ENCODE measurements at regions not wholly inside any gene's neighbourhood (a gene's known extent, or its start where the extent isn't known, plus 50 kb on each side); places are given as distances from the start of the nearest gene placed in this dataset.
"Not testable (repeated sequence)": the region's sequence is repeated elsewhere in the genome, so short reads cannot be mapped to it uniquely, and the experiment has no call there.

DNA sequence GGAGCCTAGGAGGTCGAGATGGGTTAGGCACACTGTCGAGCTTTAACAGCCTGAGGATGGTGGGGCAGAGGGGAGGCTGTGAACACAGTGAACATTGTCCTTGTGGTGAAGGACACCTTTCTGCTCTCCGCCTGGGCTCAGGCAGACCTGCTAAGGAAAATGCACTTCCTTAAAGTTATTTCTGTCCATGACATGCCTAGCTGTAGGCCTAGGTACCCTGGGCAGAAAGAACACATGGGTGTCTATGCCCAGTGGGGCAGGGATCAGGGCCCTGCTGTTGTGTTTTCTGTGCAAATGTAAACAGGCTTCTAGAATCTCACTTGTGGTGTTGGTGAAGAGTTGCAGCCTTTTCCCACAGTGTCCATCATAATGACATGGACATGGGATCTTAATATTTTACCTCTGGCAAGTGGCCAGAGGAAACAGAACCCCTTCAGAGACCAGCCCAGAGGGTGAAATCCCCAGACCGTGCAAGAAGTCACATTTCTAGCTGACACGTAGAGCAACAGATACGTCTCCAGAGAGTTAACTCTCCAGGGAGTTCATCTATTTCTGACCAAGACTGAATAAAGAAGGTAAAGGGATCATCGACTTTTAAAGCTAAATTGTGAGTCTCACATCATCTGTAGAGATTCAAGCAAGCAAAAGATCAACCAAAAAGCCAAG lies 79.2 kb downstream of the C9orf152 start:
- no peak for DNase-seq

DNA sequence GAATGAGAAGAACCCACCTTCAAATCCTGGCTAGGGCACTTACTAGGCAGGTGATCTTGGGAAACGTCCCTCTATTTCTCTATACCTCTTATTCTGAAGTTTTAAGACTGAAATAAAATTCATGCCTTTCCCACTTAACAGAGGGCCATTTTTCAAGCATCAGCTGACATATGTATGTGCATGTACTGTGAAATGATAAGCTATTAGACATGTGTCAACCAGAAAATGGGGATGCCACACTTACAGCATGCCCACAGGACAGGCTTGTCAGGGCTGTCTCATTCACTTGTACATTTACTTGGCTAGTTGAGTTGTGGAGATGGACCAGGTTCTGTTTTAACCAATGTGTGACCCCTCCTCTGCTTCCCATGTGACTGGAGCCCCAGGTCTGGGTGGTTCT lies 78.5 kb downstream of the C9orf152 start:
- DNase-seq, result no peak

DNA sequence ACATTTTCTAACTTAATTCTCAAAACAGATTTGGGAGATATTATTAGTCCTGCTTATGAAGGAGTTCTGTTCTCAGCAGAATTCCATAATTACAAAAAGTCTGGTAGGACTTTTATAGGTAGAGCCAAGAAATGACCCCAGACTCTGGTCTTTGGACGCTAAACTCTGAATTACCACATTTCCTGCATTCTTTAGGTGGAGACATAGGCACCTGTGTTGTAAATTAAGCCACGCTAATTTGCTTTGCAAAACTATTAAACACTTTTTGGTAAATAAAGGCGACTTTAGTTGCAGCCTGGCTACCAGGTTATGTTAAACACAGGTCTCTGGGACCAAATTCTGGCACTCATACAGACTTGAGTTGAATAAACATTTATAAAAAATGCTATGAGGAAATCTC lies 77.7 kb downstream of the C9orf152 start:
- DNase-seq, result no peak

DNA sequence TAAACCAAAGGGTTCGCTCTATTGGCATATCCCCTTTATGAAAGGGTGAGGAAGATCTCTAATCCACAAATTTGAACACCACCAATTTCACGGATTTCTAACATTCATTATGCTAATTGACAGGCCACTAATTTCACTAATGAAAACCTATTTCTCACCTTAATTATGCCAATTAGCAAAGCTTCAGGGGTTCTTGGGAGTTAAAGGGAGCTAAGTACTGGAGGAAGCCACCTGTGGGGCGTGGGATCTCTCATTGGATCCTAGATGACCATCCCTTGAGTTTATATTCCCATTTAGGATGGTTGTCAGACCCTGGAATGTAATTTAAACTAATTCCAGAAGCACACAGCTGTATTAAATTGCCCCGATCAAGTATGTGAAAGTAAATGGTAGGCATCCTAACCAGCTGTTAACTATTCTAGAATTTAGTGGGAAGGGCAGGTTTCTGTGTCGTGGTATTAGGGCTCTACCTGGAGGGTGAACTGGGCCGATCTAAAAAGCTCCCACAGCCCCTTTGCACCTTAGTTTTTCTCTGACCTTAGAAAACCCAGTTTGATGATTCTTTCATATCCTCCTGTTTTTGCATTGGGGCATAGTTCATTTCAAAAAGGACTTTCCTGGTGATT lies 77.1 kb downstream of the C9orf152 start:
- DNase-seq, result no peak

DNA sequence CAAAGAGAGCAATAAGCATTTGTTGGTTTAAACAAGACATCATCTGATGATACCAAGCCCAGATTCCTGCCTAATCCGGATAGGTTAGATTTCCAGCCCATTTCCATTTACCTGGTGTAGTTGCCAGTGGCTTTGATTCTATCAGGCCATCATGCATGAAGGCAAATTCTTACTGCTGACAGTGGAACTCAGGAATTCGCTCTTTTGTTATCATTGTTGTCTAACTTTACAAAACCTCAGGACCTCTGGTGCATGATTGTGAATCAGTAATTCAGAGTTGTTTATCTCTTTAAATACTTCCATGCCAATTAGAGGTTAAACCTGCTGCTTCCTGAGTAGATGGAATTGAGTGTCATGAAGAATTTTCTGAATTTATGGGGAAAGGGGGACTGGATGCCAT lies 76.5 kb downstream of the C9orf152 start:
- DNase-seq, result no peak

DNA sequence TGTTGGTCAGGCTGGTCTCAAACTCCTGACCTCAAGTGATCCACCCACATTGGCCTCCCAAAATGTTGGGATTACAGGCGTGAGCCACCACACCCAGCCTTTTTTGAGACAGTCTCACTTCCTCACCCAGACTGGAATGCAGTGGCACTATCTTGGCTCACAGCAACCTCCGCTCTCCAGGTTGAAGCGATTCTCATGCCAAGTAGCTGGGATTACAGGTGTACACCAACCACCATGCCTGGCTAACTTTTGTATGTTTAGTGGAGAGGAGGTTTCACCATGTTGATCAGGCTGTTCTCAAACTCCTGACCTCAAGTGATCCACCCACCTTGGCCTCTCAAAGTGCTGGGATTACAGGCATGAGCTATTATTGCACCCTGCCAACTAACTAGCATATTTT lies 75.4 kb downstream of the C9orf152 start:
- DNase-seq, result not testable (repeated sequence)

DNA sequence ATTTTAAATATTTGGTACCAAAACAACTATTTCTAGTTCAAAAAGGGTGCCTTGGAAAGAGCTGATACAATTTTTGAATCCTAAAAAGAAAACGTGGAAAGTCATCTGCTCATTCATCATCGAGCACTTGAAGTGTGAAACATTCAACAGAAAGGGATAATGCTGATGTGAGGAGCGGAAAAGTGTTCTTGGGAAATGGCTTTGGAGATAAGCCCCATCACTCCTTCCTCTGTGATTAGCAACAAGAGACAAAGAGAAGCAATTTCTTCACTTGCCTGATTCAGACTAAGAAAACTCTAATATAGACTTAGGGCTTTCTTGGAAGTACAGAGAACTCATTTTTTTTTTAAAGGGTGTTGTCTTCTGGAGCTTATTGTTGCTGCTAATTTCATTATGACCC lies 74.9 kb downstream of the C9orf152 start:
- no peak for DNase-seq

DNA sequence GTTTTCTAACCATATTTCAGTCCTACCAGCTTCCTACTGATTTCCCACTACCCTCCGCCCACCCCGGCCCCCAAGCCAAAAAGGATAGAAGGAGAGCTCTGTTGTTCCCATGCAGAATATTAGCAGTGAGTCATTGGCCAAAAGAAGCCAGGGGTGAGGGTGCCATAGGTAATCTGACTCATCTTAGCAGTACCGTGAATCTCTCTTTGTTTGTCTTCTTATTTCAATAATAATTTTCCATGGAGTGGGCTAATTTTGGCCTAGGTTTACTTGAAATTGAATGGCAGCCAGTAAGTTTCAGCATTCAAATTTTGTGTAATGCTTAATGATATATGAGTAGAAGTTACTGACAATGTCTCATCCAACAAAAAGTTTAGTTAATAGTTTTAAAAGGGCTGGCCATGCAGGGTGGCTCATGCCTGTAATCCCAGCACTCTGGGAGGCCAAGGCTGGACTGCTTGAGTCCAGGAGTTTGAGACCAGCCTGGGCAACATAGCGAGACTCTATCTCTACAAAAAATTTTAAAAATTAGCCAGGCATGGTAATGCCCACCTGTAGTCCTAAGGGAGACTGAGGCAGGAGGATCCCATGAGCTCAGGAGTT lies 74.2 kb downstream of the C9orf152 start:
- no peak for DNase-seq

DNA sequence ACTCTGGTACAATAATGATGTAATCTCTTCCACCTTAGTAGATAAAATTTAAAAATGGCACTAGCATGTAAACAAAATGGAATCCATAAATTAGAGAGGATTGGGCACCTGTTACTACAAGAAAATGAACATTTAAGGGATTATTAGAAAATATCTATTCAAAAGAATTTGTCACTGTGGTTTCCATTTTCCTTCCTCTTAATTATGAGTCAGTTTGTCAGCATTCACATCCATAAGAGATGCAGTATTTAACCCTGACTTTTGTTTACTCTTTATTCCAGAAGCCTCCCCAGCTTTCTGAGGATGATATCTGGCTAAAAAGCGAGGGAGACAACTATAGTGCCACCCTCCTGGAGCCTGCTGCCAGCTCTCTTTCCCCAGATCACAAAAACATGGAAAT lies 72.1 kb downstream of the C9orf152 start:
- DNase-seq, result no peak

DNA sequence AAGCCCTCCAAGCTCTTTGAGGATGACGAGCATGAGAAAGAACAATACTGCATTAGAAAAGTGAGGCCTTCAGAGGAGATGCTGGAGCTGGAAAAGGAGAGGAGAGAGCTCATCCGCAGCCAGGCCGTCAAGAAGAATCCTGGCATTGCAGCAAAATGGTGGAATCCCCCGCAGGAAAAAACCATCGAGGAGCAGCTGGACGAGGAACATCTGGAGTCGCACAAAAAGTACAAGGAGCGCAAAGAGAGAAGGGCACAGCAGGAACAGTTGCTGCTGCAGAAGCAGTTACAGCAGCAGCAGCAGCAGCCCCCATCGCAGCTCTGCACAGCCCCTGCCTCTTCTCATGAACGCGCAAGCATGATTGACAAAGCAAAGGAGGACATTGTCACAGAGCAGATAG lies 71.2 kb downstream of the C9orf152 start:
- no peak for DNase-seq

DNA sequence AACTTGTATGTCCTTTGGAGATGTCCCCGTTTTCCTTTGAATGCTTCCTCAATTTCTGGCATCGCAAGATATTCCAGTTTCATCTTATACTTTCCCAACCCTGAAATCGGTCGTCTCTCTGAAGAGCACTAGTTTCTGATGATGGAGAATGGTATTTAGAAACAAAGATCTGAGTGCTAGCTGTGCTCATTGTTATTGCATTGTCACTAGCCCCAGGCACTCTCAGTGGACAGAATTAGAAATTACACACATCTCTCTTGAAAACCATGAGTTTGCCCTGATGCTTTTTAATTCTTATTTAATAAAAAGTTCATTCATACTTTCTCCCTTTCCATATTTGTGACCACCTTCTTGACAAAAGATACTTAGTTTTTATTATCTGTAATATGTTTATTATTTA lies 67.7 kb downstream of the C9orf152 start:
- DNase-seq, result no peak

DNA sequence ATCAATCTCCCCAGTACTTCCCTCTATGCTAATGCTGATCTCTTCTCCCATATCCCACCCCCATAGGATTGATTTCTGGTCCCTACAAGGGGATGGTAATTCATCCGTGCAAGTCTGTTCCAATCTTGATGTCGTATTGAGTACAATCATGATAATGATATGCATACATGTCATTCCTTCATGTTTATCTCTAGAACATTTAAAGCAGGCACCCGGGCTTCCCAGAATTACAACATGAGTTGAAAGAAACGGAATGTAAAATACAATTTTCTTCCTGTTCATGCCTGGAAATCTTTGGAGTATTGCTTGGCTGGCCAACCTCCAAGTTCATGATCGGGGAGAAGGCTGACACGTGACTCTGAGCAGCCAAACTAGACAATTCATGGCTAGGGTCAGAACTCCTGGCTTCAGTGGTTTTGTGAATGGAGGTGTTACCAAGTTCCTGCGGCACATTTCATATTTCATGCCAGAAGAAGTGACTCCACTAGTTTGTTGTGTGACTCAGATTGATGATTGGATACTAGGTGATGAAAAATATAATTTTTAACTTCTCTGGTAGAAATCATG lies 66.6 kb downstream of the C9orf152 start:
- no peak for DNase-seq

DNA sequence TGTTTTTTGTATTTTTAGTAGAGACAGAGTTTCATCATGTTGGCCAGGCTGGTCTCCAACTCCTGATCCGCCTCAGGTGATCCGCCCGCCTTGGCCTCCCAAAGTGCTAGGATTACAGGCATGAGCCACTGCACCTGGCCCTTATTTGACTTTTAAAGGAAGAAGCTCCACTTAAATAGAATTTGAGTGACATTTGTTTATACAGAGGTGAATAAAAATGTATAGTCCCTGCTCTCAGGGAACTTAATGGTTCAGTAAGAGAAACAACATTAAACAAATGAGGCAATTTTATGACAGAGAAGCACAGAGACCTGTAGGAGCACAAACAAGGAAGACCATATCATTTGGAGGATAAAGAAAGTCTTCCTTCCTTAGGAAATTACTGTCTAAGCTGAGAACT lies 65.7 kb downstream of the C9orf152 start:
- no peak for DNase-seq

DNA sequence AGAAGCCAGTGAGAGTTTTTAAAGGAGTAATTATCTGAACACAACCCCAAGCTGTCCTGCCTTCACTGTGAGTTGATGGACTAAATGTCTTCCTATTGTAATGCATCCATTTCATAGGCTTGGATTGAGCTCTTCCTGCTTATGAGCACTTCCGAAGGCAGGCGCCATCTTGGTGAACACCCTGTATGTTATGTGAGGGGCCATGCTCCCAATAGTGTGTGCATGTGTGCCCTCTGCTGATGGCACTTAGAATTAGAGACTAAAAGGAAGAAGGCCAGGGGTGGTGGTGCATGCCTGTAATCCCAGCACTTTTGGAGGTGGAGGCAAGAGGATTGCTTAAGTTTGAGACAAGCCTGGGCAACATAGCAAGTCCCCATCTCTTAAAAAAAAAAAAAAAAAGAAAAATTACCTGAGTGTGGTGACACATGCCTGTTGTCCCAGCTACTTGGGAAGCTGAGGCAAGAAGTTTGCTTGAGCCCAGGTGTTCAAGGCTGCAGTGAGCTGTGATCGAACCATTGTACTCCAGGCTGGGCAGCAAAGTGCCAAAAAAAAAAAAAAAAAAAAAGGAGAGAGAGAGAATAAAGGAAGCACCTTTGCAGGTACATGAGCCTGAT lies 65.0 kb downstream of the C9orf152 start:
- no peak for DNase-seq

DNA sequence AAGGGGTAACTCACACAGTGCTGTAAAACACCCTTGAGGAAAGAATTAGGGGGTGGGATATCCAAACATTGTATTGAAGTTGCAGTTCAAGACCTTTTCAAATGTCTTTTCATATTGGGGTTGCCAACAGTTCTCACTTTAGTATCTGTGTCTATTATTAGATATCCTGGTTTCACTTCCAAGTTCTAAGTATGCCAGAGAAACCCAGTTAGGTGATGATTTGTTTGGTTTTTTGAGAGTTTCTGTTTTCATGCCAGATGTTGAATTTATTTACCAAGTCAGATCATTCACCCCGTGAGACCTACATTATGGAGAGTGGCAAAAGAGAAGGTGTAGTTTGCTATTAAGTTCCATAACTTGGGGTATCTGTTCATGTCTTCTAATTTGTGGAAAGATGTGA lies 64.5 kb downstream of the C9orf152 start:
- no peak for DNase-seq

DNA sequence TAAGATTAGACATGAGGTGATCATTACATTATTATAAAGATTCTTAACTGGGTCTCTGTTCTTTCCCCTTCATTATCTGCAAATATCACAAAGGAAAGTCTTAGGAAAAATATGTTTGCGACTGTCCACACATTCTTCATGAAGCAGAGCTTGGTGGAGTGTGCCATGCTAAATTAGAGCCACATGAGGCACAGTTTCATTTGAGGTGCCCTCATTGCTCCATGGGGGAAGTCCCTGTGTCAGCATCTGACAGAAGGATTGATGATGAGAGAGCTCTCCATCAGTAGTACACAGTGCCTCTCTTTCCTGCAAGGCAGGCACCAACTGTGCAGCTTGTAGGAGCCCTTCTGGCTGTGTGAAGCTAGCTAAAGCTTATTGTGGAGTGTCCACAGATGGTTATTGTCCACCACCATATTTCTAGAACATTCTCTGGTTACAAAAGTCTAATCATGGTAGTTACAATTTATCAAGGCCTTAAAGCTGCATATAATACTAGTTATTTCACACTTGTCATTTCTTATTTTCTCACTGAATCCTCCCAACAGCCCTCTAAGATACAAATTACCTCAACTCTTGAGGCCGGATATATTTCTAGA lies 63.9 kb downstream of the C9orf152 start:
- DNase-seq, result no peak

DNA sequence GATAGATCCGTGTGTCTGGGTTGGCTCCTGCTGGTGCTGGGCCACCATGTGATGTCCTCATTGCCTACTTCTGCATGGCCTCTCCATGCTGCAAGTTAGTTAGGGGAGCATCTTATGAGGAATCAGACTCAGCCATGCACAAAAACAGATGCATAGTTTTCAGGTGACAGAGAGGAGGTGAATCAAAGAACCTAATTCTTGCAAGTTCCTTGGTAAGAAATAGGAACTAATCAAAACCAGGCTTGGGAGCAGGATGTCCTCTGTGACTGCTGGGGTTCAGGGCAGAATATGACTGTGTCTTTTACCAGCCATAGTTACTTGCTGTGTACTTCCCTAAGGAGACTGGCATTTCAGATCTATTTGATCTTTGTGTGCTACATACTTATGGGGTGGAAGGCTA lies 61.6 kb downstream of the C9orf152 start:
- no peak for DNase-seq

DNA sequence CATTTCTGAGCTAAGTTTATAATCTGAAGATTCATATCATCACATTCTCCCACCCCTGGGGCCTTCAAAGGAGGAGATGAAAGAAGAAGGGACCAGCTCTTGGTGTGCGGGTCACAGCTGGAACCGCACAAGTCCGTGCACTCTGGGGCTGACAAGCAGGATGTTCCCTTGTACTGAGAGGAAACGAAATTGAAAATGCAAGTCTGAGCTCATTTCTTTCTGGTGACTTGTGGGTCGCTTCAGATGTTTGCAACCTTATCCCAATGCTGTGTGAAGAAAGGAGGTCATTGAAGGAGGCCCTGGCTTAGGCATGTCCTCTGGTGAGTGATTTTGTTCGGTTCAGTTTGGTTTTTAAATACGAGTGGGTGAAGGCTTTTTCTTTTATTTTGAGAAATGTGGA lies 59.6 kb downstream of the C9orf152 start:
- no peak for DNase-seq

DNA sequence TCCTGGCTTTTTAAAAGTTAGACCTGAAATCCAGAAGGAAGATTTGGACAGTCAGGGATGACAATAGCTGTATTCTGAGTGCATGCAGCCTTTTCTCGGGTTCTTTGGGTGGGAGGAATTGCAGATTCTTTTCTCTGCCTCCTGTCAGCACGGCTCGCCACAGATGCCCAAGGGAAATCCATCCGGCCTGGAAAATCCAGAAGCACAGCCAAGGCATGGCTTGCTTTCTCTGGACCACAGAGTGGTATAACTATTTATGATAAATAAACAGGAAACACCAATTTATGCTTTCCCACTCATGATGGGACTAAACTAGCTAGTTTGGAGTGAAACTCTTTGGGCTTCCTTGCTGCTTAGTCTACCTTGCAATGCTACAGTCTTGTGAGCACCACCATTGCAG lies 59.1 kb downstream of the C9orf152 start:
- DNase-seq, result no peak
